B cell (primary cell): ENCODE measurements at regions not wholly inside any gene's neighbourhood (a gene's known extent, or its start where the extent isn't known, plus 50 kb on each side); places are given as distances from the start of the nearest gene placed in this dataset.

Source experiments
- ATAC-seq: fragments of 200-7000 bp; cut with Tn5 transposase; one replicate; pipeline ENCODE4 v1.10.0; 2021; ENCODE audit warnings: low read depth, mild to moderate bottlenecking, moderate number of reproducible peaks, moderate library complexity
- CTCF ChIA-PET: fragments of 350-600 bp; sonication (Branson Sonifier 250); formaldehyde crosslinking; loops from one replicate; lab custom pipeline; 2021; ENCODE audit warnings: antibody characterized with exemption, inconsistent platforms; lab: Charles Lee
- POLR2A ChIA-PET: fragments of 350-600 bp; sonication (Branson Sonifier 250); formaldehyde crosslinking; loops from one replicate; lab custom pipeline; 2021; ENCODE audit warnings: antibody characterized with exemption; lab: Charles Lee
- DNase-seq: peaks from one replicate; pipeline ENCODE4 v3.0.0; 2013
- H2AFZ ChIP-seq: 2 replicates; pipeline ENCODE4 v1.6.1; 2012; ENCODE audit warnings: mild to moderate bottlenecking, low read depth, low read length; ENCODE audit not compliant: insufficient read depth, poor library complexity, severe bottlenecking
- H3K27ac ChIP-seq, 2 donors: 1 replicate in 1 of 2; 2 replicates in 1 of 2; pipeline ENCODE4 v1.5.1; 2012 to 2013; ENCODE audit warnings: low read length in 2 of 2, mild to moderate bottlenecking in 2 of 2, moderate library complexity in 1 of 2
- H3K27me3 ChIP-seq, 4 experiments: fragments of 200-600 bp in 1 of 4; sonication (generic) in 1 of 4; replicated peaks in 1 of 4; 1 replicate in 2 of 4; 2 replicates in 2 of 4; pipeline versions ENCODE4 v1.6.1 to v1.7.0; 2013 to 2016; ENCODE audit warnings: low read length in 3 of 4, mild to moderate bottlenecking in 2 of 4, mixed read lengths in 1 of 4, moderate library complexity in 1 of 4; ENCODE audit not compliant: insufficient read depth in 4 of 4, control insufficient read depth in 3 of 4; ENCODE audit errors: control extremely low read depth in 1 of 4
- H3K36me3 ChIP-seq, 2 experiments: replicated peaks in 1 of 2; 1 replicate in 1 of 2; 2 replicates in 1 of 2; pipeline versions ENCODE4 v1.6.1 to v1.7.1; 2013; ENCODE audit warnings: low read length in 1 of 2; ENCODE audit not compliant: insufficient read depth in 2 of 2, control insufficient read depth in 1 of 2; ENCODE audit errors: control extremely low read depth in 1 of 2, extremely low read depth in 1 of 2
- H3K4me1 ChIP-seq, 2 donors: fragments of 200-600 bp in 1 of 2; sonication (generic) in 1 of 2; 1 replicate in 1 of 2; 2 replicates in 1 of 2; pipeline versions ENCODE4 v1.5.1 to v1.6.1; 2013 to 2017; ENCODE audit warnings: low read length in 2 of 2; ENCODE audit not compliant: control insufficient read depth in 2 of 2, insufficient read depth in 2 of 2
- H3K4me2 ChIP-seq: replicated peaks from 2 replicates; pipeline ENCODE3; 2012; ENCODE audit warnings: mild to moderate bottlenecking, low read depth, low read length; ENCODE audit not compliant: poor library complexity, severe bottlenecking
- H3K4me3 ChIP-seq, 5 experiments: fragments of 200-600 bp in 1 of 5; sonication (generic) in 1 of 5; 1 replicate in 3 of 5; 2 replicates in 2 of 5; pipeline versions ENCODE4 v1.5.1 to v1.7.0; 2011 to 2016; ENCODE audit warnings: low read length in 4 of 5, mild to moderate bottlenecking in 4 of 5, low read depth in 2 of 5, control low read depth in 1 of 5, moderate library complexity in 1 of 5; ENCODE audit not compliant: insufficient read depth in 1 of 5; ENCODE audit errors: control extremely low read depth in 1 of 5, extremely low read depth in 1 of 5
- H3K79me2 ChIP-seq: fragments of 200-600 bp; sonication (generic); one replicate; pipeline ENCODE4 v1.6.0; 2016; ENCODE audit warnings: low read length; ENCODE audit not compliant: control insufficient read depth, insufficient read depth
- H3K9ac ChIP-seq: fragments of 200-600 bp; sonication (generic); 2 replicates; pipeline ENCODE4 v1.6.1; 2017; ENCODE audit warnings: mild to moderate bottlenecking, low read length, moderate library complexity
- H3K9me3 ChIP-seq, 3 donors: one replicate each; pipeline versions ENCODE4 v1.6.1 to v1.7.1; 2013; ENCODE audit warnings: low read length in 2 of 3; ENCODE audit not compliant: control insufficient read depth in 2 of 3, insufficient read depth in 1 of 3; ENCODE audit errors: control extremely low read depth in 1 of 3
- H4K20me1 ChIP-seq: 2 replicates; pipeline ENCODE4 v1.6.0; 2012; ENCODE audit warnings: mild to moderate bottlenecking, low read length; ENCODE audit not compliant: insufficient read depth, control insufficient read depth, poor library complexity, severe bottlenecking
- H3K27ac Mint-ChIP-seq: one replicate; pipeline ENCODE4 v1.8.0; 2021; ENCODE audit warnings: mixed read lengths
- H3K27me3 Mint-ChIP-seq: one replicate; pipeline ENCODE4 v1.8.0; 2021; ENCODE audit warnings: mixed read lengths
- H3K4me1 Mint-ChIP-seq: one replicate; pipeline ENCODE4 v1.8.0; 2021; ENCODE audit warnings: mixed read lengths
- H3K4me3 Mint-ChIP-seq: one replicate; pipeline ENCODE4 v1.8.0; 2021; ENCODE audit warnings: mixed read lengths
- H3K9me3 Mint-ChIP-seq: one replicate; pipeline ENCODE4 v1.8.0; 2022; ENCODE audit warnings: mixed read lengths; ENCODE audit not compliant: insufficient read depth
- CTCF ChIP-seq: fragments of 200-600 bp; IDR thresholded peaks from one replicate; pipeline ENCODE4 v1.8.0; 2022; ENCODE audit warnings: antibody characterized with exemption, mild to moderate bottlenecking
- EZH2 ChIP-seq: IDR thresholded peaks from 2 replicates; pipeline ENCODE4 v1.6.1; 2012; ENCODE audit warnings: borderline replicate concordance, low read depth, mild to moderate bottlenecking, moderate library complexity, low read length; ENCODE audit not compliant: insufficient read depth, poor library complexity, severe bottlenecking
- WGBS: methylation state at CpG from one replicate; pipeline ENCODE4 v1.1.5; 2013; ENCODE audit warnings: missing lambda C conversion rate; ENCODE audit not compliant: insufficient coverage; 5-methylcytosine and 5-hydroxymethylcytosine counted together
- intact Hi-C: fragments of 100-400 bp; cut with micrococcal nuclease; formaldehyde crosslinking; loops from one replicate; pipeline ENCODE4 v1.10.0; 2022

DNA sequence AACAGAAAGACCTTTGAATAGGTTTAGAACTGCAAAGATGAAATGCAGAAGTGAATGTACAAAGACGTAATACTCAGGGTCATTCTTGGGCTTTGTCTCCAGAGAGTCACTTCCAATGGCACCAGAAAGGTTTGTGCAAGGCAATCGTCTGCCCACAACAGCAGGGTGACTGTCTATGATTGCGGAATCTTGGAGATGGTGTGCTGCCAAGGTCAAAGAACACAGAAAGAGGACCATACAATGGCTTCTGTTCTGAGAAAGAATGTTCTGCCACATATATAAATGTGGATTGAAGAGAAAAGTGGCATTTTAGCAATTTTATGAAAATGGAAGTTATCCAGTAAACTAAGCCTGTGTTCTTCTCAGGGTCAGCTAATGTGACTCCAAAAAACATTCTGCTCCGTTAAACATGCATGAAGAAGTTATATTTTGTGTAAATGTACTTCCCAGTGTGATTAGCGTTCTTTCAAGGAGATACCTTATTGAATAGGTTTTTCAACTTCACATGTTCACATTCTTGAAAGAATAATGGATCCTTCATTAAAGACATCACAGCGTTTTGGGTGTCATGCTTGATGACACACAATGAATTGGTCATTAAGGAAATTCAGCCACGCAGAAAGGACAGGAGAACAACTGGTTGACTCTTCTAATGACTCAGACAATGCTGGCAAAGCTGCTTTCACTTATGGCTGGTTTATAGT lies 73.4 kb upstream of the CDH6 start:
- CTCF ChIA-PET: no interaction called here
- Histone ChIP-seq H3K4me3 (no peak overlapping the region), H3K27ac (no peak overlapping the region), H3K36me3 (no peaks in the 10 kb centered on the region), H3K9ac (no peak overlapping the region), H3K4me1 (no peaks in the 10 kb centered on the region), H3K27me3 (no peaks in the 10 kb centered on the region), H3K79me2 (no peaks in the 10 kb centered on the region), H3K9me3 (no peaks in the 10 kb centered on the region), H3K4me2 (no peak overlapping the region), H2AFZ (no peak overlapping the region), H4K20me1 (no peaks in the 10 kb centered on the region)
- Mint-ChIP-seq H3K9me3 (no peaks in the 10 kb centered on the region), H3K4me3 (no peak overlapping the region), H3K27me3 (no peaks in the 10 kb centered on the region), H3K27ac (no peak overlapping the region), H3K4me1 (no peaks in the 10 kb centered on the region)
- 81% methylated on average over 6 of the region's 7 CpGs for WGBS
- ATAC-seq (no peak), DNase-seq (no peak)
- intact Hi-C loops: no loop called here
- POLR2A ChIA-PET: no interaction called here
- TF ChIP-seq CTCF: no peak
- no peak for TF ChIP-seq EZH2

DNA sequence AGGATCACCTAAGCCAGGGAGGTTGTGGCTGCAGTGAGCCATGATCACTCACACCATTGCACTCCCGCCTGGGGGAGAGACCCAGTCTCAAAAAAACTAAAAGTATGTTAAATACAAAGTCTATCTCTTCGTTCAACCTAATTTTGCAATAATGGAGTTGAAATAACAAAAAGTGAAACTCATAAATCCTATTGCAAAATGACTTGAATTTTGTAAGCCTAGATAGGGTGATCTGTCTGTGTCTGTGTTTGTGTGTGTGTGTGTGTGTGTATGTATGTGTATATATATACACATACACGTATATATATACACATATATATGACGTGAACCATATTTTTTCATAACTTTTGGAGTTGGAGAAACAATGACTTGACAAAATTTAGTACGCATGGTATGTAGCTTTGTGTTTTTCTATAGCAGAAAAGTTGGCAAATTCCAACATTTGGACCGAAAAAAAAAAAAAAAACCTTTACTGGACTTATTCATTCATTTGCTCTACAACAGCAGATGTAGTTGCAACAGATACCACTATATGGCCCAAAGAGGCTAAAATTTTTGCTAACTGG lies 76.9 kb upstream of the CDH6 start:
- Histone ChIP-seq H3K4me2 (no peak overlapping the region), H3K4me1 (no peaks in the 10 kb centered on the region), H3K27ac (no peak overlapping the region), H3K9me3 (no peaks in the 10 kb centered on the region), H3K4me3 (no peak overlapping the region), H3K36me3 (no peaks in the 10 kb centered on the region), H3K79me2 (no peaks in the 10 kb centered on the region), H4K20me1 (no peaks in the 10 kb centered on the region), H3K9ac (no peak overlapping the region), H3K27me3 (no peaks in the 10 kb centered on the region), H2AFZ (no peak overlapping the region)
- WGBS: no CpG with 5 or more reads among the region's 6 CpGs
- POLR2A ChIA-PET: no interaction called here
- H3K4me3 Mint-ChIP-seq: no peak overlapping the region
- DNase-seq (no peak), ATAC-seq (no peak)
- intact Hi-C loops: no loop called here
- peaks cover 1% of the 10 kb centered on the region for H3K9me3 Mint-ChIP-seq
- no peaks in the 10 kb centered on the region for H3K4me1 Mint-ChIP-seq
- no peak overlapping the region for H3K27ac Mint-ChIP-seq
- CTCF ChIA-PET: no interaction called here
- TF ChIP-seq CTCF (no peak), EZH2 (no peak)
- H3K27me3 Mint-ChIP-seq: no peaks in the 10 kb centered on the region
